ENCODE measurements at regions not wholly inside any gene's neighbourhood (a gene's known extent, or its start where the extent isn't known, plus 50 kb on each side); places are given as distances from the start of the nearest gene placed in this dataset.

- TF ChIP-seq CTCF (optimal IDR thresholded peaks at IDR 0.05 in 1 of 3, IDR thresholded peaks at IDR 0.05 in 1 of 3, conservative IDR thresholded peaks at IDR 0.05 in 1 of 3; ENCODE audit: extremely low read depth in 1 of 3, insufficient read depth in 2 of 3, low read length in 3 of 3) (no peak), EZH2 (IDR thresholded peaks at IDR 0.05; ENCODE audit: low read length) (no peak)
These were observed 195.6 kb downstream of the LARP7 start for GRCh38 chr4:112832493-112832892.

All from keratinocyte (primary cell).